Loucy (cell line): ENCODE measurements at regions not wholly inside any gene's neighbourhood (a gene's known extent, or its start where the extent isn't known, plus 50 kb on each side); places are given as distances from the start of the nearest gene placed in this dataset.
"Not testable (repeated sequence)": the region's sequence is repeated elsewhere in the genome, so short reads cannot be mapped to it uniquely, and the experiment has no call there.

ENCODE experiments used
- H2AFZ ChIP-seq: fragments of 200-600 bp; sonication (generic); 2 replicates; pipeline ENCODE4 v1.6.0; 2016; ENCODE audit warnings: antibody characterized with exemption, mild to moderate bottlenecking, low read length, moderate library complexity
- H3F3A ChIP-seq: fragments of 200-600 bp; 2 replicates; pipeline ENCODE4 v1.6.0; 2016; ENCODE audit warnings: antibody characterized with exemption, low read depth, mild to moderate bottlenecking
- H3K27me3 ChIP-seq: fragments of 200-600 bp; sonication (generic); 2 replicates; pipeline ENCODE4 v1.6.1; 2014; ENCODE audit warnings: low read length, mild to moderate bottlenecking; ENCODE audit not compliant: insufficient read depth, poor library complexity, severe bottlenecking
- H3K36me3 ChIP-seq: fragments of 200-600 bp; sonication (generic); 2 replicates; pipeline ENCODE4 v1.6.1; 2016; ENCODE audit warnings: low read length; ENCODE audit not compliant: insufficient read depth
- H3K4me1 ChIP-seq: fragments of 200-600 bp; sonication (generic); 2 replicates; pipeline ENCODE4 v1.5.1; 2014; ENCODE audit warnings: low read length, mild to moderate bottlenecking; ENCODE audit not compliant: insufficient read depth, poor library complexity, severe bottlenecking
- H3K4me2 ChIP-seq: fragments of 200-600 bp; sonication (generic); 2 replicates; pipeline ENCODE4 v1.6.0; 2014; ENCODE audit warnings: antibody characterized with exemption, low read length, low read depth, mild to moderate bottlenecking; ENCODE audit not compliant: poor library complexity, severe bottlenecking
- H3K4me3 ChIP-seq: fragments of 200-600 bp; sonication (generic); 2 replicates; pipeline ENCODE4 v1.5.1; 2014; ENCODE audit warnings: low read length, mild to moderate bottlenecking, mixed read lengths; ENCODE audit not compliant: poor library complexity, severe bottlenecking
- H3K79me2 ChIP-seq: fragments of 200-600 bp; sonication (generic); 2 replicates; pipeline ENCODE4 v1.6.1; 2014; ENCODE audit warnings: low read length; ENCODE audit not compliant: insufficient read depth
- H3K9ac ChIP-seq: fragments of 200-600 bp; sonication (generic); 2 replicates; pipeline ENCODE4 v1.6.0; 2014; ENCODE audit warnings: mild to moderate bottlenecking, low read depth, low read length, moderate library complexity; ENCODE audit not compliant: poor library complexity, severe bottlenecking
- H3K9me2 ChIP-seq: fragments of 200-600 bp; sonication (generic); replicated peaks from 2 replicates; pipeline ENCODE4 v1.6.1; 2016; ENCODE audit warnings: low read depth, low read length, mixed read lengths
- H3K9me3 ChIP-seq: fragments of 200-600 bp; sonication (generic); 2 replicates; pipeline ENCODE4 v1.6.1; 2014; ENCODE audit warnings: mild to moderate bottlenecking, antibody characterized with exemption, low read length, low read depth; ENCODE audit not compliant: insufficient read depth
- H4K20me1 ChIP-seq: fragments of 200-600 bp; sonication (generic); 2 replicates; pipeline ENCODE4 v1.6.0; 2014; ENCODE audit warnings: antibody characterized with exemption, low read length, mild to moderate bottlenecking; ENCODE audit not compliant: insufficient read depth, poor library complexity, severe bottlenecking
- CTCF ChIP-seq: fragments of 200-600 bp; sonication (generic); conservative IDR thresholded peaks from 2 replicates; pipeline ENCODE4 v1.5.1; 2014; ENCODE audit warnings: mild to moderate bottlenecking, antibody characterized with exemption, low read length
- EZH2phosphoT487 ChIP-seq: fragments of 200-600 bp; IDR thresholded peaks from 2 replicates; pipeline ENCODE4 v1.6.1; 2018; ENCODE audit warnings: antibody characterized with exemption, mild to moderate bottlenecking, moderate library complexity, borderline replicate concordance

DNA sequence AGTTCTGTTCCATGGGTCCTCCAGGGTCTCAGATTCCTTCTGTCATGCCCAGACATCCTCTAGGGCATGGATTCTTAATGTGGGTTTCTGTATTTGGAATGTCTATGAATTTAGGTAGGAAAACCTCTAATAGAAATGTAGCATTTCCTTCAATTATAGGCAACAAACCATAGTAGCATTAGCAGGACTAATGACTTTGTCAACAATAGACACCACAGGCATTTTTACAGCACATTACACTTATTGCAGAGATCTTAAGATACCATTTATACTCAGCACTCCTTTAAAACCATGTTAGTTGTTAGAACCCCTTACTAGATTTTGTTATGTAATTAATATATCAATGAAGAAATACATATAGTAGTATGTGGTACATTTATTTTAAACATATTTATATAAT lies 77.8 kb upstream of the TBC1D5 start:
- Histone ChIP-seq H3K9me3 (no peaks in the 10 kb centered on the region), H3K9me2 (no peaks in the 10 kb centered on the region), H3K4me2 (no peak overlapping the region), H3K79me2 (no peaks in the 10 kb centered on the region), H4K20me1 (no peaks in the 10 kb centered on the region), H3K4me1 (peaks cover 5% of the 10 kb centered on the region), H3K36me3 (no peaks in the 10 kb centered on the region), H3K27me3 (no peaks in the 10 kb centered on the region), H3K9ac (no peak overlapping the region), H3F3A (no peaks in the 10 kb centered on the region), H2AFZ (no peak overlapping the region), H3K4me3 (no peak overlapping the region)
- TF ChIP-seq EZH2phosphoT487 (no peak), CTCF (no peak)

DNA sequence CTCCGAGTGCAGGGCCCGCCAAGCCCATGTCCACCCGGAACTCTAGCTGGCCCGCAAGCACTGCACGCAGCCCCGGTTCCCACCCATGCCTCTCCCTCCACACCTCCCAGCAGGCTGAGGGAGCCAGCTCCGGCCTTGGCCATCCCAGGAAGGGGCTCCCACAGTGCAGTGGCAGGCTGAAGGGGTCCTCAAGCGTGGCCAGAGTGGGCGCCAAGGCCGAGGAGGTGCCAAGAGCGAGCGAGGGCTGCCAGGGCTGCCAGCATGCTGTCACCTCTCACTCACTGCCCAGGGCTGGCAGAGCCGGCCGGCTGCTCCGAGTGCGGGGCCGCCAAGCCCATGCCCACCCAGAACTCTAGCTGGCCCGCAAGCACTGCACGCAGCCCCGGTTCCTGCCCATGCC lies 75.5 kb upstream of the TBC1D5 start:
- H3K9me2 ChIP-seq, H3K4me3 ChIP-seq, H3K79me2 ChIP-seq, H3K4me2 ChIP-seq, H3K4me1 ChIP-seq, H2AFZ ChIP-seq, H4K20me1 ChIP-seq, H3F3A ChIP-seq, H3K36me3 ChIP-seq, H3K9me3 ChIP-seq, H3K9ac ChIP-seq, H3K27me3 ChIP-seq: not testable (repeated sequence)

DNA sequence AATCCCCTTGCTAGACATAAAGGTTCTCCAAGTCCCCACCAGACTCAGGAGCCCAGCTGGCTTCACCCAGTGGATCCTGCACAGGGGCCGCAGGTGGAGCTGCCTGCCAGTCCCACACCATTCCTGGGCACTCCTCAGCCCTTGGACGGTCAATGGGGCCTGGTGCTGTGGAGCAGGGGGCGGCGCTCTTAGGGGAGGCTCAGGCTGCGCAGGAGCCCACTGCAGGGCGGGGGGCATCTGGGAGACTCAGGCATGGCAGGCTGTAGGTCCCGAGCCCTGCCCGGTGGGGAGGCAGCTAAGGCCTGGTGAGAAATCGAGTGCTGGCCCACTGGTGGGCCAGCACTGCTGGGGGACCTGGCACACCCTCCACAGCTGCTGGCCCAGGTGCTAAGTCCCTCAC lies 75.1 kb upstream of the TBC1D5 start:
- Histone ChIP-seq H3F3A (no peaks in the 10 kb centered on the region), H3K79me2 (no peaks in the 10 kb centered on the region), H2AFZ (no peak overlapping the region), H3K4me2 (no peak overlapping the region), H3K9me2 (no peaks in the 10 kb centered on the region), H3K9me3 (no peaks in the 10 kb centered on the region), H3K4me1 (peaks cover 5% of the 10 kb centered on the region), H3K36me3 (no peaks in the 10 kb centered on the region), H3K4me3 (no peak overlapping the region), H3K27me3 (no peaks in the 10 kb centered on the region), H4K20me1 (no peaks in the 10 kb centered on the region), H3K9ac (no peak overlapping the region)
- TF ChIP-seq CTCF: no peak
- no peak for TF ChIP-seq EZH2phosphoT487

DNA sequence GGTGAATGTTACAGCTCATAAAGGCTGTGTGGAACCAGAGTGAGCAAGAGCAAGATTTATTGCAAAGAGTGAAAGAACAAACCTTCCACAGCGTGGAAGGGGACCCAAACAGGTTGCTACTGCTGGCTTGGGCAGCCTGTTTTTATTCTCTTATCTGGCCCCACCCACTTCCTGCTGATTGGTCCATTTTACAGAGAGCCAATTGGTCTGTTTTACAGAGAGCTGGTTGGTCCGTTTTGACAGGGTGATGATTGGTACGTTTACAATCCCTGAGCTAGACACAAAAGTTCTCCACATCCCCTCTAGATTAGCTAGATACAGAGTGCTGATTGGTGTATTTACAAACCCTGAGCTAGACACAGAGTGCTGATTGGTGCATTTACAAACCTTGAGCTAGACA lies 74.4 kb upstream of the TBC1D5 start:
- H3K36me3 ChIP-seq, H3K9ac ChIP-seq, H3K27me3 ChIP-seq, H4K20me1 ChIP-seq, H3F3A ChIP-seq, H2AFZ ChIP-seq, H3K79me2 ChIP-seq, H3K4me3 ChIP-seq, H3K4me2 ChIP-seq, H3K4me1 ChIP-seq, H3K9me2 ChIP-seq, H3K9me3 ChIP-seq: not testable (repeated sequence)

- not testable (repeated sequence) for H3K27me3 ChIP-seq, H4K20me1 ChIP-seq, H3F3A ChIP-seq, H3K79me2 ChIP-seq, H3K9me3 ChIP-seq, H3K9me2 ChIP-seq, H3K4me2 ChIP-seq, H2AFZ ChIP-seq, H3K36me3 ChIP-seq, H3K4me3 ChIP-seq, H3K9ac ChIP-seq
- peaks cover 25% of the 10 kb centered on the region for H3K4me1 ChIP-seq
Measured at GRCh38 chr3:17812328-17812727, 69.9 kb upstream of the TBC1D5 start.
